ENCODE measurements at regions not wholly inside any gene's neighbourhood (a gene's known extent, or its start where the extent isn't known, plus 50 kb on each side); places are given as distances from the start of the nearest gene placed in this dataset.
A peak's percentile ranks its signal among the peaks of the same experiment; 100 is the strongest.

DNA sequence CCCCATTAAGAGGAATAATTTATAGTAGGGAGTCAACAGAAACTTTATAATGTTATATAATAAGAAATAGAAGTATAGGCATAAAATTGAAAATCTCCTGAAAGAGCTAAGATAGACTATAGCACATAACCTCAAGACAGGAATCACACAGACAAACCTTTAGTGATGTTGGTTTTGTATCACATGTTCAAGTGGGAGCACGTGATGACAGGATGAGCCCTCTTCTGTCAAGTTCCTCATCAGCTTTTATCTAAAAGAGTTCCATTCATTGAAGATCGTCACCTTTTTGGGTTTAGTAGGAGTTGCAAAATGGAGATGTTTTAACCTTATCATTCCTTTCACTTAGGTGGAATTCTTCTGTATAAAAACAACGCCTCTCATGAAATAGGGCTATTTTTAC, 127.0 kb downstream of the MCHR2 start:
- TF ChIP-seq, protein P1, sequence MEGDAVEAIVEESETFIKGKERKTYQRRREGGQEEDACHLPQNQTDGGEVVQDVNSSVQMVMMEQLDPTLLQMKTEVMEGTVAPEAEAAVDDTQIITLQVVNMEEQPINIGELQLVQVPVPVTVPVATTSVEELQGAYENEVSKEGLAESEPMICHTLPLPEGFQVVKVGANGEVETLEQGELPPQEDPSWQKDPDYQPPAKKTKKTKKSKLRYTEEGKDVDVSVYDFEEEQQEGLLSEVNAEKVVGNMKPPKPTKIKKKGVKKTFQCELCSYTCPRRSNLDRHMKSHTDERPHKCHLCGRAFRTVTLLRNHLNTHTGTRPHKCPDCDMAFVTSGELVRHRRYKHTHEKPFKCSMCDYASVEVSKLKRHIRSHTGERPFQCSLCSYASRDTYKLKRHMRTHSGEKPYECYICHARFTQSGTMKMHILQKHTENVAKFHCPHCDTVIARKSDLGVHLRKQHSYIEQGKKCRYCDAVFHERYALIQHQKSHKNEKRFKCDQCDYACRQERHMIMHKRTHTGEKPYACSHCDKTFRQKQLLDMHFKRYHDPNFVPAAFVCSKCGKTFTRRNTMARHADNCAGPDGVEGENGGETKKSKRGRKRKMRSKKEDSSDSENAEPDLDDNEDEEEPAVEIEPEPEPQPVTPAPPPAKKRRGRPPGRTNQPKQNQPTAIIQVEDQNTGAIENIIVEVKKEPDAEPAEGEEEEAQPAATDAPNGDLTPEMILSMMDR (IDR thresholded peaks at IDR 0.05 in 2 of 3, conservative IDR thresholded peaks at IDR 0.05 in 1 of 3; ENCODE audit: insufficient read depth in 2 of 3, low read depth in 1 of 3, low read length in 3 of 3): no peak
- TF ChIP-seq ELK1 (CRISPR knock-in tag; IDR thresholded peaks at IDR 0.05) (no peak), POLR2A (conservative IDR thresholded peaks at IDR 0.05) (no peak), EWSR1 (IDR thresholded peaks at IDR 0.05; ENCODE audit: borderline replicate concordance, low read depth, partially characterized antibody) (no peak), STAG1 (CRISPR knock-in tag; IDR thresholded peaks at IDR 0.05; ENCODE audit: borderline replicate concordance) (no peak), ZNF354B (CRISPR knock-in tag; IDR thresholded peaks at IDR 0.05) (no peak), ZNF184 (CRISPR knock-in tag; IDR thresholded peaks at IDR 0.05) (no peak)
- TF ChIP-seq, protein P2, sequence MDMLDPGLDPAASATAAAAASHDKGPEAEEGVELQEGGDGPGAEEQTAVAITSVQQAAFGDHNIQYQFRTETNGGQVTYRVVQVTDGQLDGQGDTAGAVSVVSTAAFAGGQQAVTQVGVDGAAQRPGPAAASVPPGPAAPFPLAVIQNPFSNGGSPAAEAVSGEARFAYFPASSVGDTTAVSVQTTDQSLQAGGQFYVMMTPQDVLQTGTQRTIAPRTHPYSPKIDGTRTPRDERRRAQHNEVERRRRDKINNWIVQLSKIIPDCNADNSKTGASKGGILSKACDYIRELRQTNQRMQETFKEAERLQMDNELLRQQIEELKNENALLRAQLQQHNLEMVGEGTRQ (CRISPR knock-in tag; IDR thresholded peaks at IDR 0.05): peak; percentile 19; the same call in 1 of the 2 replicates
- TF ChIP-seq, protein P3, sequence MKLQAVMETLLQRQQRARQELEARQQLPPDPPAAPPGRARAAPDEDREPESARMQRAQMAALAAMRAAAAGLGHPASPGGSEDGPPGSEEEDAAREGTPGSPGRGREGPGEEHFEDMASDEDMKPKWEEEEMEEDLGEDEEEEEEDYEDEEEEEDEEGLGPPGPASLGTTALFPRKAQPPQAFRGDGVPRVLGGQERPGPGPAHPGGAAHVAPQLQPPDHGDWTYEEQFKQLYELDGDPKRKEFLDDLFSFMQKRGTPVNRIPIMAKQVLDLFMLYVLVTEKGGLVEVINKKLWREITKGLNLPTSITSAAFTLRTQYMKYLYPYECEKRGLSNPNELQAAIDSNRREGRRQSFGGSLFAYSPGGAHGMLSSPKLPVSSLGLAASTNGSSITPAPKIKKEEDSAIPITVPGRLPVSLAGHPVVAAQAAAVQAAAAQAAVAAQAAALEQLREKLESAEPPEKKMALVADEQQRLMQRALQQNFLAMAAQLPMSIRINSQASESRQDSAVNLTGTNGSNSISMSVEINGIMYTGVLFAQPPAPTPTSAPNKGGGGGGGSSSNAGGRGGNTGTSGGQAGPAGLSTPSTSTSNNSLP (IDR thresholded peaks at IDR 0.05; ENCODE audit: borderline replicate concordance, low read depth, low read length): no peak
- TF ChIP-seq, protein P4, sequence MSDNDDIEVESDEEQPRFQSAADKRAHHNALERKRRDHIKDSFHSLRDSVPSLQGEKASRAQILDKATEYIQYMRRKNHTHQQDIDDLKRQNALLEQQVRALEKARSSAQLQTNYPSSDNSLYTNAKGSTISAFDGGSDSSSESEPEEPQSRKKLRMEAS (CRISPR knock-in tag; IDR thresholded peaks at IDR 0.05): no peak

Data from K562 (cell line).